ENCODE measurements at regions not wholly inside any gene's neighbourhood (a gene's known extent, or its start where the extent isn't known, plus 50 kb on each side); places are given as distances from the start of the nearest gene placed in this dataset.

- TF ChIP-seq CTCF (IDR thresholded peaks at IDR 0.05; ENCODE audit: low read depth, low read length) (no peak), EZH2phosphoT487 (IDR thresholded peaks at IDR 0.05; ENCODE audit: low read depth) (no peak)
Measured at GRCh38 chr16:6891496-6891895, 441.1 kb upstream of the RBFOX1 start.
